ENCODE measurements at regions not wholly inside any gene's neighbourhood (a gene's known extent, or its start where the extent isn't known, plus 50 kb on each side); places are given as distances from the start of the nearest gene placed in this dataset.

DNA sequence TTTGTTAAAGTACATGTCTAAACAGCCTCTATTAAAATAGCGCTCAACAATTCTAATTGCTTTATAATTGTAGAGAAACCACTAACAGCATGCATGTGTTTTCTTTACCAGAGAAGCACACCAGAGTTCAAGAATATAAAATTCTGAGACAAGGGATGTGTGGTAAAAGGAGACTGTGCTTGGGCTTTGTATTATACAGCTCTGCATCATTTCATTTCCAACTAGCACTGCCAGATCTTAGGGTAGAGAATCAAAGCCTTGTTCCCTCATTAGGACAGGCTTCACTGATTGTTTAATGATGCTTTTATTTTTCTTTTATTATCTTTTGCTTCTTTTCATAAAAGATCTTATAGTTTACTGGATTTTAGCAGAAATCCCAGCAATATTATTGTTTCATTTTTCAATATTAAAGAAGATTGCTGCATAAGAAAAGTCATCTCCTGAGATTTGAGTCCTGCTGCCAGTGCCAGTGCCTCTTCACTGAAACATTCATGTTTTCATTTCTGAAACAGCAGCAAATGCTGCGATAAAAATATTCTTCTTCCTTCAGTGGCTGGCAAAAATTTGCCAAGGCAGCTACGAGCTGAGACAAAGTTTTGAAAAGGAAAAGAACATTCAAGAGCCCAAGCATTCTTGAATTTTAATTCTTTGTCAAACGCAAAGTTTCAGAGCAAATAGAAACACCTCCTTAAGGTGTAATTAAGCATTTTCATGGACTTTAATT lies 491.0 kb upstream of the PIK3R1 start:
- TF ChIP-seq POLR2AphosphoS5 (IDR thresholded peaks at IDR 0.05; ENCODE audit: low read depth, low read length), result no peak
- TF ChIP-seq SIN3A (IDR thresholded peaks at IDR 0.05; ENCODE audit: borderline replicate concordance, insufficient read depth, low read length), result no peak
- TF ChIP-seq TAF1 (IDR thresholded peaks at IDR 0.05; ENCODE audit: borderline replicate concordance, insufficient read depth, low read length), result no peak
- TF ChIP-seq, protein P1, sequence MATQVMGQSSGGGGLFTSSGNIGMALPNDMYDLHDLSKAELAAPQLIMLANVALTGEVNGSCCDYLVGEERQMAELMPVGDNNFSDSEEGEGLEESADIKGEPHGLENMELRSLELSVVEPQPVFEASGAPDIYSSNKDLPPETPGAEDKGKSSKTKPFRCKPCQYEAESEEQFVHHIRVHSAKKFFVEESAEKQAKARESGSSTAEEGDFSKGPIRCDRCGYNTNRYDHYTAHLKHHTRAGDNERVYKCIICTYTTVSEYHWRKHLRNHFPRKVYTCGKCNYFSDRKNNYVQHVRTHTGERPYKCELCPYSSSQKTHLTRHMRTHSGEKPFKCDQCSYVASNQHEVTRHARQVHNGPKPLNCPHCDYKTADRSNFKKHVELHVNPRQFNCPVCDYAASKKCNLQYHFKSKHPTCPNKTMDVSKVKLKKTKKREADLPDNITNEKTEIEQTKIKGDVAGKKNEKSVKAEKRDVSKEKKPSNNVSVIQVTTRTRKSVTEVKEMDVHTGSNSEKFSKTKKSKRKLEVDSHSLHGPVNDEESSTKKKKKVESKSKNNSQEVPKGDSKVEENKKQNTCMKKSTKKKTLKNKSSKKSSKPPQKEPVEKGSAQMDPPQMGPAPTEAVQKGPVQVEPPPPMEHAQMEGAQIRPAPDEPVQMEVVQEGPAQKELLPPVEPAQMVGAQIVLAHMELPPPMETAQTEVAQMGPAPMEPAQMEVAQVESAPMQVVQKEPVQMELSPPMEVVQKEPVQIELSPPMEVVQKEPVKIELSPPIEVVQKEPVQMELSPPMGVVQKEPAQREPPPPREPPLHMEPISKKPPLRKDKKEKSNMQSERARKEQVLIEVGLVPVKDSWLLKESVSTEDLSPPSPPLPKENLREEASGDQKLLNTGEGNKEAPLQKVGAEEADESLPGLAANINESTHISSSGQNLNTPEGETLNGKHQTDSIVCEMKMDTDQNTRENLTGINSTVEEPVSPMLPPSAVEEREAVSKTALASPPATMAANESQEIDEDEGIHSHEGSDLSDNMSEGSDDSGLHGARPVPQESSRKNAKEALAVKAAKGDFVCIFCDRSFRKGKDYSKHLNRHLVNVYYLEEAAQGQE (IDR thresholded peaks at IDR 0.05; ENCODE audit: insufficient read depth in 1 of 2, low read depth in 2 of 2, low read length in 2 of 2), result no peak
- no peak for TF ChIP-seq FOXP2 (optimal IDR thresholded peaks at IDR 0.05; ENCODE audit: borderline replicate concordance, extremely low read depth, extremely low read length, insufficient read depth)

DNA sequence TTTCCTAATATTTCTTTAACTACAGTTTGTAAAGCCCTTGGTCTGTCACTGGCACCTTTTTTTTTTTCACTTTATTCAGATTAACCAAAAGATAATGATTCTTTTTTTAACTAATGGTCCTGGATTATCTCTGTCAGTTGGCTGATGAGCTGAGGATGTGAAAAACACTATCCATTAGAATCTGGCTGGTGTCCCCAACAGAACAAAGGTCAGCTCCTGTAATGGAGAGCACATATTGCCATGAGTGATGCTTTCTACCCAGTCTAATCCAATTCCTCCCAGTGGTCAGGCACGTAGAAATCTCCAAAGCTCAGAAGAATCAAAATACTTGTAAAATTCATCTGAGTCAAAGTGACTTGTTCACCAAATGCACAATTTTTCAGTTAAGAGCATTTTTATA lies 491.7 kb upstream of the PIK3R1 start:
- TF ChIP-seq SIN3A (IDR thresholded peaks at IDR 0.05; ENCODE audit: borderline replicate concordance, insufficient read depth, low read length) (no peak), TAF1 (IDR thresholded peaks at IDR 0.05; ENCODE audit: borderline replicate concordance, insufficient read depth, low read length) (no peak), POLR2AphosphoS5 (IDR thresholded peaks at IDR 0.05; ENCODE audit: low read depth, low read length) (no peak), FOXP2 (optimal IDR thresholded peaks at IDR 0.05; ENCODE audit: borderline replicate concordance, extremely low read depth, extremely low read length, insufficient read depth) (no peak)
- TF ChIP-seq, protein P1 (IDR thresholded peaks at IDR 0.05; ENCODE audit: insufficient read depth in 1 of 2, low read depth in 2 of 2, low read length in 2 of 2), result no peak

DNA sequence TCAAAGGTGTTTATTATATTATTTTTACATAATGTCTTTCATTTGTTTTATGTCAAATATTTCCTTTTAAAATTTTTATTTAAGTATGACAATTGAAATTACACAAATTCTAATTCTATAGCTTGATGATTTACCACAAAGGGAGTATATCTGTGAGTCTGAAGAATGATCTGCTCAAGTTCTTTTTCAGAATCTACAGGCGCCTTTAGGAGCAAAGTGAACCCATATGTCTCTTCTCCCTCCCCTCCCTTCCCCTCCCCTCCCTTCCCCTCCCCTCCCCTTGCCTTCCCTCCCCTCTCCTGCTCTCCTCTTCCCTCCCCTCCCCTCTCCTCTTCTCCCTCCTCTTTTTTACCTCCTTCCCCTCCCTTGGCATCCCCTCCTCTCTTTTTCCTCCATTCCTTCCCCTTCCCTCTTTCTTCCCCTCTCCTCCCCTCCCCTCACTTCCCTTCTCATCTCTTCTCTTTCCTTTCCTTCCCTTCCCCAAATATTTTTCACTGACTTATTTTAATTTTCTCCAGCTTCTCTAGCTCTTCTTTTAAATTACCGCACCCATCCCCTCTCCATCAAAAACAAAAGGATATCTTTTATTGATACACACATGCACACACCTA lies 495.3 kb upstream of the PIK3R1 start:
- TF ChIP-seq SIN3A (IDR thresholded peaks at IDR 0.05; ENCODE audit: borderline replicate concordance, insufficient read depth, low read length), result no peak
- no peak for TF ChIP-seq POLR2AphosphoS5 (IDR thresholded peaks at IDR 0.05; ENCODE audit: low read depth, low read length)
- TF ChIP-seq, protein P1 (IDR thresholded peaks at IDR 0.05; ENCODE audit: insufficient read depth in 1 of 2, low read depth in 2 of 2, low read length in 2 of 2), result no peak
- no peak for TF ChIP-seq TAF1 (IDR thresholded peaks at IDR 0.05; ENCODE audit: borderline replicate concordance, insufficient read depth, low read length)
- TF ChIP-seq FOXP2 (optimal IDR thresholded peaks at IDR 0.05; ENCODE audit: borderline replicate concordance, extremely low read depth, extremely low read length, insufficient read depth), result no peak

DNA sequence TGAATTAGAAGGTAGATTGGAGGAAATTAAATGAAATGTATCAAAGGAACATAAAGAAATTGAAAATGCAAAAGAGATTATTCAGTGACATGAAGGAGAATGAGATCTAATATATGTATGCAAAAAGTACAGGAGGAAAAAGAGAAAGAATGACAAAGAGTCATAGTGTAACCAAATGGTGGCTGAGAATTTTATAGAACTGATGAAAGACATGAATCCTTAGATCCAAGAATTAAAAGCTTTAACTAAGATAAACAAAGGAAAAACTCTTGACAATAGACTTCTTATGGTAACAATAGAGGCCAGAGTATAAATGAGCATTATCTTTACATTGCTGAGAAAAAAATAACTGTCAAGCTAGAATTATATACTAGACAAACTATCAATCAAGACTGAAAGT lies 505.4 kb upstream of the CD180 start:
- no peak for TF ChIP-seq FOXP2 (optimal IDR thresholded peaks at IDR 0.05; ENCODE audit: borderline replicate concordance, extremely low read depth, extremely low read length, insufficient read depth)
- TF ChIP-seq, protein P1 (IDR thresholded peaks at IDR 0.05; ENCODE audit: insufficient read depth in 1 of 2, low read depth in 2 of 2, low read length in 2 of 2), result no peak
- TF ChIP-seq TAF1 (IDR thresholded peaks at IDR 0.05; ENCODE audit: borderline replicate concordance, insufficient read depth, low read length), result no peak
- no peak for TF ChIP-seq POLR2AphosphoS5 (IDR thresholded peaks at IDR 0.05; ENCODE audit: low read depth, low read length)
- no peak for TF ChIP-seq SIN3A (IDR thresholded peaks at IDR 0.05; ENCODE audit: borderline replicate concordance, insufficient read depth, low read length)

Data from PFSK-1 (cell line).